DOHH2 (cell line): ENCODE measurements at regions not wholly inside any gene's neighbourhood (a gene's known extent, or its start where the extent isn't known, plus 50 kb on each side); places are given as distances from the start of the nearest gene placed in this dataset.

Experiments used
- H3F3A ChIP-seq: fragments of 200-600 bp; sonication (generic), shearing (Covaris generic); 2 replicates; pipeline ENCODE4 v1.6.0; 2016; ENCODE audit warnings: antibody characterized with exemption, mild to moderate bottlenecking; ENCODE audit not compliant: control insufficient read depth, insufficient read depth
- H3K27ac ChIP-seq: fragments of 200-600 bp; sonication (generic); 2 replicates; pipeline ENCODE4 v1.5.1; 2014; ENCODE audit warnings: low read depth, mild to moderate bottlenecking, low read length, moderate library complexity
- H3K27me3 ChIP-seq: fragments of 200-600 bp; sonication (generic); 2 replicates; pipeline ENCODE4 v1.6.1; 2014; ENCODE audit warnings: mild to moderate bottlenecking, low read length, mixed read lengths; ENCODE audit not compliant: control insufficient read depth
- H3K36me3 ChIP-seq: fragments of 200-600 bp; sonication (generic); 2 replicates; pipeline ENCODE4 v1.6.1; 2014; ENCODE audit warnings: mild to moderate bottlenecking, low read length, moderate library complexity, mixed read lengths; ENCODE audit not compliant: control insufficient read depth
- H3K4me1 ChIP-seq: fragments of 200-600 bp; sonication (generic); 2 replicates; pipeline ENCODE4 v1.6.1; 2014; ENCODE audit warnings: mild to moderate bottlenecking, low read length, mixed read lengths; ENCODE audit not compliant: control insufficient read depth
- H3K4me2 ChIP-seq: fragments of 200-600 bp; sonication (generic); 2 replicates; pipeline ENCODE4 v1.6.0; 2014; ENCODE audit warnings: mild to moderate bottlenecking, low read length, moderate library complexity
- H3K4me3 ChIP-seq: fragments of 200-600 bp; sonication (generic); 2 replicates; pipeline ENCODE4 v1.5.1; 2014; ENCODE audit warnings: mild to moderate bottlenecking, low read length, mixed read lengths
- H3K79me2 ChIP-seq: fragments of 200-600 bp; sonication (generic); 2 replicates; pipeline ENCODE4 v1.6.1; 2014; ENCODE audit warnings: mild to moderate bottlenecking, low read length, mixed read lengths; ENCODE audit not compliant: control insufficient read depth
- H3K9me2 ChIP-seq: fragments of 200-600 bp; sonication (generic); replicated peaks from 2 replicates; pipeline ENCODE4 v1.6.1; 2014; ENCODE audit warnings: mild to moderate bottlenecking, low read length, mixed read lengths; ENCODE audit not compliant: control insufficient read depth
- H3K9me3 ChIP-seq: fragments of 200-600 bp; sonication (generic); 2 replicates; pipeline ENCODE4 v1.6.1; 2014; ENCODE audit warnings: antibody characterized with exemption, low read length, mixed read lengths; ENCODE audit not compliant: control insufficient read depth, insufficient read depth
- H4K20me1 ChIP-seq: fragments of 200-600 bp; sonication (generic); 2 replicates; pipeline ENCODE4 v1.6.0; 2014; ENCODE audit warnings: low read depth, mild to moderate bottlenecking, antibody characterized with exemption, low read length, moderate library complexity; ENCODE audit not compliant: control insufficient read depth, insufficient read depth
- EZH2phosphoT487 ChIP-seq: fragments of 200-600 bp; sonication (generic); IDR thresholded peaks from 2 replicates; pipeline ENCODE4 v1.6.1; 2017; ENCODE audit warnings: borderline replicate concordance, mild to moderate bottlenecking, antibody characterized with exemption, low read length, moderate library complexity, mixed read lengths
- TF ChIP-seq, protein P1 (sequence below): fragments of 200-600 bp; sonication (generic); IDR thresholded peaks from one replicate; pipeline ENCODE4 v1.5.1; 2014; ENCODE audit warnings: antibody characterized with exemption, mild to moderate bottlenecking, low read depth, low read length; ENCODE audit not compliant: poor library complexity, severe bottlenecking

DNA sequence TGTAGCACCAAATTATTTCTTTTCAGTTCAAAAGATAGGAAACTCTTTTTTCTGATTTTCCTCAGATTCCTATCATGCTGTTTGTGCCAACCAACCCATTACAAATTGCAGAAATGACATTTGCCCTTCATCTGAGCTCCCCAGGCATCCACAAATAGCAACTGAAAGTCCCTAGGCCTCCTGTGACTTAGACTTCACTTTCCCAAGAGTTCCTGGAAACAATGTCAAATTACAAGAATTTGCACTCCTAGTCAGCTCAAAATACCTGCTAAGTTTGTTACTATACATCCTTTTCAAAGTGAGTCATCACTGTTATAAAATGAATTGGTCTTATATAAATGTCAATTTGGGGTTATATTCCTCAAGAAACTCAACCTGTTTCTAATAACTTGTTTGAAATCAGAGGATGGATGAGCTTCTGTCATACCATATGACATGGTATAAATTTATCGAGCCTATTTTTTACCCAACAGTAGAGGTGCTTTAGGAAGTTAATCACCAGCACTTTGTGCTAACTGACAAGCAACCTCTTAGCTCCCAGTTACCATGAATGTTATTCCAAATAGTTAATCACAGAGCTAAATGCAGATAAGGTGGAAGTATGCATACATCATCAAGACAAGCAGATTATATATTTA lies 256.5 kb downstream of the HACE1 start:
- no peaks in the 10 kb centered on the region for H3K9me2 ChIP-seq
- no peak overlapping the region for H3K27ac ChIP-seq
- no peak overlapping the region for H3K4me3 ChIP-seq
- H4K20me1 ChIP-seq = no peaks in the 10 kb centered on the region
- peaks cover 11% of the 10 kb centered on the region for H3K4me1 ChIP-seq
- TF ChIP-seq, protein P1, sequence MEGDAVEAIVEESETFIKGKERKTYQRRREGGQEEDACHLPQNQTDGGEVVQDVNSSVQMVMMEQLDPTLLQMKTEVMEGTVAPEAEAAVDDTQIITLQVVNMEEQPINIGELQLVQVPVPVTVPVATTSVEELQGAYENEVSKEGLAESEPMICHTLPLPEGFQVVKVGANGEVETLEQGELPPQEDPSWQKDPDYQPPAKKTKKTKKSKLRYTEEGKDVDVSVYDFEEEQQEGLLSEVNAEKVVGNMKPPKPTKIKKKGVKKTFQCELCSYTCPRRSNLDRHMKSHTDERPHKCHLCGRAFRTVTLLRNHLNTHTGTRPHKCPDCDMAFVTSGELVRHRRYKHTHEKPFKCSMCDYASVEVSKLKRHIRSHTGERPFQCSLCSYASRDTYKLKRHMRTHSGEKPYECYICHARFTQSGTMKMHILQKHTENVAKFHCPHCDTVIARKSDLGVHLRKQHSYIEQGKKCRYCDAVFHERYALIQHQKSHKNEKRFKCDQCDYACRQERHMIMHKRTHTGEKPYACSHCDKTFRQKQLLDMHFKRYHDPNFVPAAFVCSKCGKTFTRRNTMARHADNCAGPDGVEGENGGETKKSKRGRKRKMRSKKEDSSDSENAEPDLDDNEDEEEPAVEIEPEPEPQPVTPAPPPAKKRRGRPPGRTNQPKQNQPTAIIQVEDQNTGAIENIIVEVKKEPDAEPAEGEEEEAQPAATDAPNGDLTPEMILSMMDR = no peak
- TF ChIP-seq EZH2phosphoT487 = no peak
- H3K36me3 ChIP-seq = no peaks in the 10 kb centered on the region
- no peaks in the 10 kb centered on the region for H3K79me2 ChIP-seq
- H3F3A ChIP-seq = no peaks in the 10 kb centered on the region
- no peaks in the 10 kb centered on the region for H3K9me3 ChIP-seq
- no peaks in the 10 kb centered on the region for H3K27me3 ChIP-seq
- H3K4me2 ChIP-seq = no peak overlapping the region

DNA sequence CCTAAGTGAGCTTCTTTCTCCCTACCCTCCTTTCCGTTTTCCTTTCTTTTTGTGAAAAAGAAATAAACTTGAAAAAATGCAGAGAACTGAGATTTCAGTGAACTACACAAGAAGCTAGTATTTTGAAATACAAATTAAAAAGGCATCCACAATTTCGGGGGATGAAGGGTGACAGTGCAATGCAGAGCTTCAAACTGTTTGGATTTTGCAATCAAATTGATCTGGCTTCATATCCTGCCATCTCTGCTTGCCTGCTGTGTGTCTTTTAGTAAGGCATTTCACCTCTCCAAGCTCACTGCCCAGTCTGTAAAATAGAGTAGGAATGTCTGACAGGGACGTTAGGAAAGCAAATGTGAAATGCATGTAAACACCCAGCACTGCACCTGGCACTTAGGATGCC lies 258.0 kb downstream of the HACE1 start:
- no peak overlapping the region for H3K27ac ChIP-seq
- H3K9me3 ChIP-seq = no peaks in the 10 kb centered on the region
- H4K20me1 ChIP-seq = no peaks in the 10 kb centered on the region
- TF ChIP-seq, protein P1 = no peak
- no peak for TF ChIP-seq EZH2phosphoT487
- H3K4me1 ChIP-seq = peaks cover 11% of the 10 kb centered on the region
- no peak overlapping the region for H3K4me3 ChIP-seq
- no peaks in the 10 kb centered on the region for H3F3A ChIP-seq
- no peak overlapping the region for H3K4me2 ChIP-seq
- H3K36me3 ChIP-seq = no peaks in the 10 kb centered on the region
- H3K9me2 ChIP-seq = no peaks in the 10 kb centered on the region
- H3K79me2 ChIP-seq = no peaks in the 10 kb centered on the region
- H3K27me3 ChIP-seq = no peaks in the 10 kb centered on the region

DNA sequence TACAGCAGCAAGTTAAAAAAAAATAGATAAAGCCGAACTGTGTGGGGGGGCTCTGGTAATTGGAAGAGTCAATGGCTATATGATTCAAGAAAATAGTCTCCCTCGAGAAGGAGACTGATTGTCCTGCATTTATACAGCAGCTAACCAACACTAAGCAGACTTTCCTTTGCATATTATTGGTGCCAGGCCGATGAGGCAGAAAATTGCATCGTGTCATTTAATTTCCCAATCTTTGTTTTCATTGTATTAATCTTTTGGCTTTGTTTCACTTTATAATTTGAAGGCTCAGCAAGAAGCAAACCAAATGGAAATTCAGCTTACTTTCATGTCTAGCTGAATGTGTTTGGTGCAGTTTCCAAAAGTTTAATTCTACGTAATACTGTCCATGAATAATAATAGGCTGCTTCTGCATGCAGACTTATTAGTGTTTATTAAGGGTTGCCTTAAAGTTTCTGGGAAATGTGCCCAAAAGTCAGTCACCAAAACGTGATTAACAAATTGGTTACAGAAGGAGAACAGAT lies 258.5 kb downstream of the HACE1 start:
- Histone ChIP-seq H3K9me2 (no peaks in the 10 kb centered on the region), H3K27me3 (no peaks in the 10 kb centered on the region), H4K20me1 (no peaks in the 10 kb centered on the region), H3K9me3 (no peaks in the 10 kb centered on the region), H3K36me3 (no peaks in the 10 kb centered on the region), H3K4me3 (no peak overlapping the region), H3K27ac (no peak overlapping the region), H3K79me2 (no peaks in the 10 kb centered on the region), H3K4me1 (peaks cover 11% of the 10 kb centered on the region), H3F3A (no peaks in the 10 kb centered on the region), H3K4me2 (no peak overlapping the region)
- TF ChIP-seq EZH2phosphoT487 = no peak
- TF ChIP-seq, protein P1 = no peak
